IgD-negative memory B cell (primary cell): ENCODE measurements at regions not wholly inside any gene's neighbourhood (a gene's known extent, or its start where the extent isn't known, plus 50 kb on each side); places are given as distances from the start of the nearest gene placed in this dataset.

Source experiments
- H3K27ac Mint-ChIP-seq, 3 donors: one replicate each; pipeline ENCODE4 v1.8.0; 2020 to 2022; ENCODE audit warnings: mild to moderate bottlenecking in 3 of 3, mixed read lengths in 3 of 3, moderate library complexity in 1 of 3
- H3K27me3 Mint-ChIP-seq: one replicate; pipeline ENCODE4 v1.8.0; 2021; ENCODE audit warnings: mixed read lengths
- H3K36me3 Mint-ChIP-seq: one replicate; pipeline ENCODE4 v1.8.0; 2020; ENCODE audit warnings: mild to moderate bottlenecking, mixed read lengths
- H3K4me1 Mint-ChIP-seq, 3 donors: one replicate each; pipeline ENCODE4 v1.8.0; 2020 to 2022; ENCODE audit warnings: mixed read lengths in 3 of 3, mild to moderate bottlenecking in 1 of 3
- H3K4me3 Mint-ChIP-seq, 4 donors: one replicate each; pipeline ENCODE4 v1.8.0; 2020 to 2022; ENCODE audit warnings: mild to moderate bottlenecking in 4 of 4, mixed read lengths in 4 of 4, moderate library complexity in 3 of 4
- H3K9me3 Mint-ChIP-seq, 3 donors: one replicate each; pipeline ENCODE4 v1.8.0; 2020 to 2021; ENCODE audit warnings: mixed read lengths in 3 of 3, mild to moderate bottlenecking in 1 of 3

DNA sequence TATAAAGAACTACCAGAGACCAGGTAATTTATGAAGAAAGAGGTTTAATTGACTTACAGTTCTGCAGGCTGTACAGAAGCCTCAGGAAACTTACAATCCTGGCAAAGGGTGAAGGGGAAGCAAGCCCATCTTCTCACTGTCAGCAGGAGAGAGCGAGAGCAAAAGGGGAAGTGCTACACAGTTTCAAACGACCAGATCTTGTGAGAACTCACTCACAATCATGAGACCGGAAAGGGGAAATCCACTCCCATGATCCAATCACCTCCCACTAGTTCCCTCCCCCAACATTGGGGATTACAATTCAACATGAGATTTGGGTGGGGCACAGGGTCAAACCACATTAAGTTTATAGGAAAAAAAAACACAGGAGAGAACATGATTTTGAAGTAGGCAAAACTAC lies 222.1 kb upstream of the SHH start:
- Mint-ChIP-seq H3K27me3 (peaks cover 1% of the 10 kb centered on the region), H3K27ac (no peak overlapping the region), H3K4me1 (peaks cover 6 to 10% (median 7%) of the 10 kb centered on the region in 3 donors), H3K36me3 (no peaks in the 10 kb centered on the region), H3K9me3 (peaks cover 4 to 5% (median 4%) of the 10 kb centered on the region in 3 donors), H3K4me3 (peak overlapping the region in 2 of 4 donors; percentile 64 to 71)

- Mint-ChIP-seq H3K4me1 (peaks cover 6 to 10% (median 7%) of the 10 kb centered on the region in 3 donors), H3K27ac (no peak overlapping the region), H3K36me3 (no peaks in the 10 kb centered on the region), H3K4me3 (peak overlapping the region in 1 of 4 donors; percentile 3), H3K9me3 (peaks cover 4 to 5% (median 4%) of the 10 kb centered on the region in 3 donors), H3K27me3 (peaks cover 3% of the 10 kb centered on the region)
These were observed 220.7 kb upstream of the SHH start for GRCh38 chr7:156032973-156033372.

- Mint-ChIP-seq H3K4me3 (no peak overlapping the region), H3K36me3 (no peaks in the 10 kb centered on the region), H3K4me1 (peaks cover 6 to 10% (median 7%) of the 10 kb centered on the region in 3 donors), H3K27ac (peak overlapping the region in 1 of 3 donors; percentile 73), H3K9me3 (peaks cover 4 to 5% (median 4%) of the 10 kb centered on the region in 3 donors), H3K27me3 (peaks cover 3% of the 10 kb centered on the region)
These were observed 219.6 kb upstream of the SHH start for GRCh38 chr7:156031679-156032478.

DNA sequence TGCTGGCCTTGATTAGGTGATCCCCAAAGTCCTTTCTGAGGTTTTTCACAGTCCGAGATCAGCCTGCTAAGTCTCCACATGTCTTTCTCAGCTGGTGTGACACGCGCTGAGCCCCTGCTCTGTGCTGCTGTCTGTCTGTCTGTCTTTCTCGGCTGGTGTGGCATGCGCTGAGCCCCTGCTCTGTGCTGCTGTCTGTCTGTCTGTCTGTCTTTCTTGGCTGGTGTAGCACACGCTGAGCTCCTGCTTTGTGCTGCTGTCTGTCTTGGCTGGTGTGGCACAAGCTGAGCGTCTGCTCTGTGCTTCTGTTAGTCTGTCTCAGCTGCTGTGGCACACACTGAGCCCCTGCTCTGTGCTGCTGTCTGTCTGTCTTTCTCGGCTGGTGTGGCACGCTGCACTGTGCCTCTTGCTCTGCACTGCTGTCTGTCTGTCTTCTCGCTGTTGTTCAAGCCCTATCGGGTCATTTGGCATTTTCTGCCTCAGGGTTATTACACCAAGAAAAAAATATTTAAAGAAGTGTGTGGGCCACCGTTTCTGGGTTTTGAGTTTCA lies 217.3 kb upstream of the SHH start:
- Mint-ChIP-seq H3K27ac (no peak overlapping the region), H3K27me3 (peaks cover 3% of the 10 kb centered on the region)

DNA sequence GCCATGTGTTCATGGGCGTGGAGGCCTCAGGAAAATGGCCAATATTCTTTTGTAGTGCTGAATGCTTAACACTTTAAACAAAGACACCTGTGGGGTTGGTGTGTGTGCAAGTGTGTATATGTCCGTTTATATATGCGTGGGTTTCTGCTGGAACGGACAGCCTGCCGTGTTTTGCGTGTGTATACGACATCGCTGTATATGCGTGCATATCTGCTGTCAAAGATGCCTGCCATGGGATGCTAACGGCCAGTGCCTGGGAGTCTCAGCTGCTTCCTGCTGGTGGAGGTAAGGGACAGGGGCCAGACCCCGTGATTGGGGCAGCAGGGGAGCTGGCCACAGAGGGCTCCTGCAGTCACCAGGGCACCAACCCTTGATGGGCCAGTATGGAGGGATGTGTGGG lies 216.3 kb upstream of the SHH start:
- H3K27me3 Mint-ChIP-seq = peaks cover 3% of the 10 kb centered on the region
- H3K36me3 Mint-ChIP-seq = no peaks in the 10 kb centered on the region
- no peak overlapping the region for H3K27ac Mint-ChIP-seq
- peaks cover 0 to 4% (median 2%) of the 10 kb centered on the region in 3 donors for H3K4me1 Mint-ChIP-seq
- H3K4me3 Mint-ChIP-seq = no peak overlapping the region
- peaks cover 4 to 6% (median 4%) of the 10 kb centered on the region in 3 donors for H3K9me3 Mint-ChIP-seq

More for the DNA sequence above, 217.3 kb upstream of the SHH start:
- H3K9me3 Mint-ChIP-seq = peaks cover 4 to 6% (median 4%) of the 10 kb centered on the region in 3 donors
- no peak overlapping the region for H3K4me3 Mint-ChIP-seq
- H3K4me1 Mint-ChIP-seq = peaks cover 5 to 9% (median 6%) of the 10 kb centered on the region in 3 donors
- no peaks in the 10 kb centered on the region for H3K36me3 Mint-ChIP-seq

- H3K4me1 Mint-ChIP-seq = peaks cover 0 to 2% (median under 1%) of the 10 kb centered on the region in 3 donors
- H3K4me3 Mint-ChIP-seq = no peak overlapping the region
- peaks cover 3% of the 10 kb centered on the region for H3K27me3 Mint-ChIP-seq
- H3K36me3 Mint-ChIP-seq = no peaks in the 10 kb centered on the region
- no peak overlapping the region for H3K27ac Mint-ChIP-seq
- peaks cover under 1 to 6% (median 2%) of the 10 kb centered on the region in 3 donors for H3K9me3 Mint-ChIP-seq
These were observed 215.6 kb upstream of the SHH start for GRCh38 chr7:156027821-156028220.

GRCh38 chr7:156026603-156027002 lies 214.3 kb upstream of the SHH start:
- H3K36me3 Mint-ChIP-seq = no peaks in the 10 kb centered on the region

GRCh38 chr7:156026076-156026600 lies 213.9 kb upstream of the SHH start:
- peaks cover 0 to 2% (median 0%) of the 10 kb centered on the region in 3 donors for H3K4me1 Mint-ChIP-seq

More at GRCh38 chr7:156026603-156027002, 214.3 kb upstream of the SHH start:
- Mint-ChIP-seq H3K27me3 (peaks cover 3% of the 10 kb centered on the region), H3K4me3 (no peak overlapping the region), H3K9me3 (peaks cover 0 to 1% (median 0%) of the 10 kb centered on the region in 3 donors), H3K4me1 (peaks cover 0 to 2% (median 0%) of the 10 kb centered on the region in 3 donors), H3K27ac (no peak overlapping the region)

GRCh38 chr7:156025675-156026074 lies 213.4 kb upstream of the SHH start:
- no peaks in the 10 kb centered on the region for H3K36me3 Mint-ChIP-seq
- H3K4me3 Mint-ChIP-seq = no peak overlapping the region
- H3K4me1 Mint-ChIP-seq = peaks cover 0 to 2% (median 0%) of the 10 kb centered on the region in 3 donors
- H3K27me3 Mint-ChIP-seq = peaks cover 3% of the 10 kb centered on the region
- H3K27ac Mint-ChIP-seq = no peak overlapping the region
- H3K9me3 Mint-ChIP-seq = peaks cover 0 to 1% (median 0%) of the 10 kb centered on the region in 3 donors

More at GRCh38 chr7:156026076-156026600, 213.9 kb upstream of the SHH start:
- peaks cover 0 to 1% (median 0%) of the 10 kb centered on the region in 3 donors for H3K9me3 Mint-ChIP-seq
- H3K36me3 Mint-ChIP-seq = no peaks in the 10 kb centered on the region
- no peak overlapping the region for H3K27ac Mint-ChIP-seq
- no peak overlapping the region for H3K4me3 Mint-ChIP-seq
- peaks cover 3% of the 10 kb centered on the region for H3K27me3 Mint-ChIP-seq

GRCh38 chr7:156024201-156024600 lies 211.9 kb upstream of the SHH start:
- Mint-ChIP-seq H3K4me3 (no peak overlapping the region), H3K4me1 (no peaks in the 10 kb centered on the region), H3K36me3 (no peaks in the 10 kb centered on the region), H3K27me3 (peaks cover 3% of the 10 kb centered on the region), H3K27ac (no peak overlapping the region), H3K9me3 (peaks cover 0 to 8% (median 1%) of the 10 kb centered on the region in 3 donors)

GRCh38 chr7:156022483-156023459 lies 210.5 kb upstream of the SHH start:
- H3K9me3 Mint-ChIP-seq = peaks cover 1 to 8% (median 3%) of the 10 kb centered on the region in 3 donors
- H3K4me3 Mint-ChIP-seq = no peak overlapping the region
- no peaks in the 10 kb centered on the region for H3K4me1 Mint-ChIP-seq
- peaks cover 2% of the 10 kb centered on the region for H3K27me3 Mint-ChIP-seq
- no peak overlapping the region for H3K27ac Mint-ChIP-seq
- H3K36me3 Mint-ChIP-seq = no peaks in the 10 kb centered on the region

DNA sequence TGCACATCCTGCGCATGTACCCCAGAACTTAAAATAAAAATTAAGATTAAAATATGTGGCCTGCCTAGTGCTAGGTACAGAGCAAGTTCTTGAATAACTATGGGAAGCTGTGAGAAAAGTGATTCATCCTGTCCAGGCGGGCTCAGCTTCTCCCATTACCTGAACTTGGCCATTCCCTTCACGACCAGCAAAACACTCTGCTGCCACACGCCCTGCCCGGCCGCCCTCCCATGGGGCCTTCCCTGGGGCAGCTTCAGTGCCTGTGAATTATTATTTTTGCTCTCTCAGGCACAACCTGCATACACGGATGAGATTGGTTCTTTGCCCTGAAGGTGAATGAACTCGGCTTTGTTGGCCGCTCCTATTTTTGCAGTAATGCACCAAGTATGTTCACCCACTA lies 209.2 kb upstream of the SHH start:
- H3K27ac Mint-ChIP-seq = no peak overlapping the region
- peaks cover 2% of the 10 kb centered on the region for H3K27me3 Mint-ChIP-seq
- no peak overlapping the region for H3K4me3 Mint-ChIP-seq
- no peaks in the 10 kb centered on the region for H3K4me1 Mint-ChIP-seq
- no peaks in the 10 kb centered on the region for H3K36me3 Mint-ChIP-seq
- peaks cover 1 to 8% (median 3%) of the 10 kb centered on the region in 3 donors for H3K9me3 Mint-ChIP-seq

- peaks cover 2% of the 10 kb centered on the region for H3K27me3 Mint-ChIP-seq
- no peaks in the 10 kb centered on the region for H3K36me3 Mint-ChIP-seq
- peaks cover 0 to 8% (median 3%) of the 10 kb centered on the region in 3 donors for H3K9me3 Mint-ChIP-seq
- H3K27ac Mint-ChIP-seq = no peak overlapping the region
- H3K4me1 Mint-ChIP-seq = no peaks in the 10 kb centered on the region
- H3K4me3 Mint-ChIP-seq = no peak overlapping the region
These were observed 208.3 kb upstream of the SHH start for GRCh38 chr7:156020566-156020965.

DNA sequence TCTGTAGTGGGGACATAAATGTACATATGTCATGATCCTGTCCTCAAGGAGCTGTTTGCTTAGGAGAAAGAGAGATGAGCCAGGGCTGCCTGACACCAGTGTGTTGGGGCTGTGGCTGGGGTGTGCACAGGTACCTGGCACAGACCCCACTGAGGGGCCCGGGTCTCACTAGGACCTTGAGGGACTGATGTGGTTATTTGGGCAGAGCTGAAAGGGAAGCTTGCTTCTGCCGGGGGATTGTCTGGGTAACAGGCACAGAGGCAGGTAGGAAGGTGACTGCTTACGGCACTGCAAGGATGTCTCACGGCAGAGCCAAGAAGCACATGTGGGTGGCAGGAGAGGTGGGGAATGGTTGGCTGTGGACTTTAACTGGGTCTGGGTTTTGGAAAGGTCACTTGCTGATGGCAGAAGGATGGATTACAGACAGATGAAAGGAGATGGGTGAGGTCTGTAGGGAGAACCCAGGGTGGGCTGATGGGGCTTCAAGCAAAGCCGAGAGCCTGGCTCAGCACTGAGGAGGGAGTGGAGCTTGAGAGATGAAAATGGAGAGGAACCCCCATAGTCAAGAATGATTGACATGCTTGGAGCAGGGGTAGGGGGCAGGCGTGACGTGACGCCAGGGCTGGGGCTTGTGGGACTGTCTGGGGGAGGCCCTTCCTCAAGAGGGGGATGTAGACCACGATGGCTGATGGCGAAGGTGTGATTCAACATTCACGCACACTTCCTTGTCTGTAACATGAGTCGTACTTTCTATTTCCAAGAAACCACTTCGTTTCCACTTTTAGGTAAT lies 207.7 kb upstream of the SHH start:
- no peak overlapping the region for H3K4me3 Mint-ChIP-seq
- H3K27ac Mint-ChIP-seq = no peak overlapping the region
- no peaks in the 10 kb centered on the region for H3K4me1 Mint-ChIP-seq
- H3K36me3 Mint-ChIP-seq = no peaks in the 10 kb centered on the region
- peaks cover 2% of the 10 kb centered on the region for H3K27me3 Mint-ChIP-seq
- peaks cover 0 to 8% (median 3%) of the 10 kb centered on the region in 3 donors for H3K9me3 Mint-ChIP-seq
